ENCODE measurements at regions not wholly inside any gene's neighbourhood (a gene's known extent, or its start where the extent isn't known, plus 50 kb on each side); places are given as distances from the start of the nearest gene placed in this dataset.

- TF ChIP-seq, protein P1, sequence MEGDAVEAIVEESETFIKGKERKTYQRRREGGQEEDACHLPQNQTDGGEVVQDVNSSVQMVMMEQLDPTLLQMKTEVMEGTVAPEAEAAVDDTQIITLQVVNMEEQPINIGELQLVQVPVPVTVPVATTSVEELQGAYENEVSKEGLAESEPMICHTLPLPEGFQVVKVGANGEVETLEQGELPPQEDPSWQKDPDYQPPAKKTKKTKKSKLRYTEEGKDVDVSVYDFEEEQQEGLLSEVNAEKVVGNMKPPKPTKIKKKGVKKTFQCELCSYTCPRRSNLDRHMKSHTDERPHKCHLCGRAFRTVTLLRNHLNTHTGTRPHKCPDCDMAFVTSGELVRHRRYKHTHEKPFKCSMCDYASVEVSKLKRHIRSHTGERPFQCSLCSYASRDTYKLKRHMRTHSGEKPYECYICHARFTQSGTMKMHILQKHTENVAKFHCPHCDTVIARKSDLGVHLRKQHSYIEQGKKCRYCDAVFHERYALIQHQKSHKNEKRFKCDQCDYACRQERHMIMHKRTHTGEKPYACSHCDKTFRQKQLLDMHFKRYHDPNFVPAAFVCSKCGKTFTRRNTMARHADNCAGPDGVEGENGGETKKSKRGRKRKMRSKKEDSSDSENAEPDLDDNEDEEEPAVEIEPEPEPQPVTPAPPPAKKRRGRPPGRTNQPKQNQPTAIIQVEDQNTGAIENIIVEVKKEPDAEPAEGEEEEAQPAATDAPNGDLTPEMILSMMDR (IDR thresholded peaks at IDR 0.05): no peak
- no peak for TF ChIP-seq ZFX (IDR thresholded peaks at IDR 0.05; ENCODE audit: borderline replicate concordance)
Measured at GRCh38 chr6:159642481-159642880, 50.6 kb downstream of the SOD2 start.

Data from 22Rv1 (cell line).